PC-3 (cell line): ENCODE measurements at regions not wholly inside any gene's neighbourhood (a gene's known extent, or its start where the extent isn't known, plus 50 kb on each side); places are given as distances from the start of the nearest gene placed in this dataset.

Experiments used
- ATAC-seq: fragments of 200-7000 bp; cut with Tn5 transposase; 2 replicates; pipeline ENCODE4 v1.9.1; 2020; ENCODE audit warnings: mild to moderate bottlenecking, moderate library complexity
- BruUV-seq: library from RNA; stranded (reverse); fragments of 400-500 nt; replicated peaks from 2 replicates; lab custom pipeline; 2021; lab: Mats Ljungman, UMichigan
- CTCF ChIA-PET: fragments of 300-600 bp; sonication (Branson Sonifier 250); formaldehyde crosslinking; loops from one replicate; lab custom pipeline; 2022; ENCODE audit warnings: antibody characterized with exemption; lab: Charles Lee
- POLR2A ChIA-PET: fragments of 300-600 bp; sonication (Branson Sonifier 250); formaldehyde crosslinking; loops from one replicate; lab custom pipeline; 2022; ENCODE audit warnings: antibody characterized with exemption; ENCODE audit not compliant: unreplicated experiment; lab: Charles Lee
- DNase-seq: peaks from one replicate; pipeline ENCODE4 v3.0.0-alpha.2; 2015
- H2AFZ ChIP-seq: fragments of 300-600 bp; sonication (generic); 2 replicates; pipeline ENCODE4 v1.6.0; 2016; ENCODE audit warnings: antibody characterized with exemption, low read length
- H3F3A ChIP-seq: fragments of 300-600 bp; sonication (generic); one replicate; pipeline ENCODE4 v1.6.0; 2017; ENCODE audit warnings: antibody characterized with exemption, low read length, control low read depth, mild to moderate bottlenecking; ENCODE audit not compliant: unreplicated experiment
- H3K27ac ChIP-seq: fragments of 300-600 bp; sonication (generic); 2 replicates; pipeline ENCODE4 v1.5.1; 2016; ENCODE audit warnings: mild to moderate bottlenecking, low read length
- H3K27me3 ChIP-seq: fragments of 300-600 bp; sonication (generic); 2 replicates; pipeline ENCODE4 v1.6.1; 2016; ENCODE audit warnings: low read length, mixed read lengths
- H3K36me3 ChIP-seq: fragments of 300-600 bp; sonication (generic); 2 replicates; pipeline ENCODE4 v1.6.1; 2016; ENCODE audit warnings: low read depth, mixed run types, low read length, mixed read lengths
- H3K4me1 ChIP-seq: fragments of 300-600 bp; sonication (generic); 2 replicates; pipeline ENCODE4 v1.5.1; 2016; ENCODE audit warnings: low read length; ENCODE audit not compliant: insufficient read depth
- H3K4me2 ChIP-seq: fragments of 300-600 bp; sonication (generic); 2 replicates; pipeline ENCODE4 v1.6.0; 2016; ENCODE audit warnings: low read length
- H3K4me3 ChIP-seq: fragments of 300-600 bp; sonication (generic); 2 replicates; pipeline ENCODE4 v1.5.1; 2016; ENCODE audit warnings: mild to moderate bottlenecking, low read length, mixed read lengths
- H3K79me2 ChIP-seq: fragments of 300-600 bp; sonication (generic); 2 replicates; pipeline ENCODE4 v1.6.1; 2017; ENCODE audit warnings: low read length, mixed read lengths
- H3K9ac ChIP-seq: fragments of 300-600 bp; sonication (generic); 2 replicates; pipeline ENCODE4 v1.6.0; 2016; ENCODE audit warnings: mild to moderate bottlenecking, low read length
- H3K9me2 ChIP-seq: fragments of 300-600 bp; sonication (generic); replicated peaks from 2 replicates; pipeline ENCODE4 v1.6.1; 2016; ENCODE audit warnings: mixed run types, low read length, mixed read lengths
- H3K9me3 ChIP-seq: fragments of 300-600 bp; sonication (generic); 2 replicates; pipeline ENCODE4 v1.6.1; 2016; ENCODE audit warnings: low read length, mixed read lengths
- H4K20me1 ChIP-seq: fragments of 300-600 bp; sonication (generic); 2 replicates; pipeline ENCODE4 v1.6.1; 2016; ENCODE audit warnings: low read length, mixed read lengths
- EZH2 ChIP-seq: fragments of 300-600 bp; sonication (generic); IDR thresholded peaks from one replicate; pipeline ENCODE4 v1.6.1; 2017; ENCODE audit warnings: antibody characterized with exemption, mild to moderate bottlenecking, low read length; ENCODE audit not compliant: unreplicated experiment
- EZH2phosphoT487 ChIP-seq: fragments of 300-600 bp; sonication (generic); IDR thresholded peaks from 2 replicates; pipeline ENCODE4 v1.6.1; 2018; ENCODE audit warnings: mild to moderate bottlenecking, antibody characterized with exemption, low read length, borderline replicate concordance
- intact Hi-C: fragments of 100-400 bp; cut with micrococcal nuclease; formaldehyde crosslinking; loops from 2 replicates; pipeline ENCODE4 v1.9.0; 2023
- TF ChIP-seq, protein P1 (sequence below): fragments of 300-600 bp; sonication (generic); conservative IDR thresholded peaks from 2 replicates; pipeline ENCODE4 v1.5.1; 2017; ENCODE audit warnings: antibody characterized with exemption, low read depth, mild to moderate bottlenecking, low read length

GRCh38 chr2:13462464-13462863, 745.7 kb downstream of the TRIB2 start:
- Histone ChIP-seq H3K4me1 (no peaks in the 10 kb centered on the region), H3K9ac (no peak overlapping the region), H3K9me2 (no peaks in the 10 kb centered on the region), H3F3A (no peaks in the 10 kb centered on the region), H4K20me1 (no peaks in the 10 kb centered on the region), H3K27me3 (no peaks in the 10 kb centered on the region), H3K79me2 (no peaks in the 10 kb centered on the region), H3K9me3 (no peaks in the 10 kb centered on the region), H3K4me2 (no peak overlapping the region), H3K36me3 (no peaks in the 10 kb centered on the region), H2AFZ (no peak overlapping the region), H3K4me3 (no peak overlapping the region), H3K27ac (no peak overlapping the region)
- TF ChIP-seq, protein P1, sequence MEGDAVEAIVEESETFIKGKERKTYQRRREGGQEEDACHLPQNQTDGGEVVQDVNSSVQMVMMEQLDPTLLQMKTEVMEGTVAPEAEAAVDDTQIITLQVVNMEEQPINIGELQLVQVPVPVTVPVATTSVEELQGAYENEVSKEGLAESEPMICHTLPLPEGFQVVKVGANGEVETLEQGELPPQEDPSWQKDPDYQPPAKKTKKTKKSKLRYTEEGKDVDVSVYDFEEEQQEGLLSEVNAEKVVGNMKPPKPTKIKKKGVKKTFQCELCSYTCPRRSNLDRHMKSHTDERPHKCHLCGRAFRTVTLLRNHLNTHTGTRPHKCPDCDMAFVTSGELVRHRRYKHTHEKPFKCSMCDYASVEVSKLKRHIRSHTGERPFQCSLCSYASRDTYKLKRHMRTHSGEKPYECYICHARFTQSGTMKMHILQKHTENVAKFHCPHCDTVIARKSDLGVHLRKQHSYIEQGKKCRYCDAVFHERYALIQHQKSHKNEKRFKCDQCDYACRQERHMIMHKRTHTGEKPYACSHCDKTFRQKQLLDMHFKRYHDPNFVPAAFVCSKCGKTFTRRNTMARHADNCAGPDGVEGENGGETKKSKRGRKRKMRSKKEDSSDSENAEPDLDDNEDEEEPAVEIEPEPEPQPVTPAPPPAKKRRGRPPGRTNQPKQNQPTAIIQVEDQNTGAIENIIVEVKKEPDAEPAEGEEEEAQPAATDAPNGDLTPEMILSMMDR, result no peak
- DNase-seq, result no peak
- POLR2A ChIA-PET, result interaction anchor here (0.6 kb wide), 1 partner anchor 1844 kb away, joined by 4 read pairs; no protein-coding TSS in a partner anchor
- CTCF ChIA-PET, result no interaction called here
- intact Hi-C loops, result no loop called here
- no TSS peak for BruUV-seq
- ATAC-seq, result no peak

DNA sequence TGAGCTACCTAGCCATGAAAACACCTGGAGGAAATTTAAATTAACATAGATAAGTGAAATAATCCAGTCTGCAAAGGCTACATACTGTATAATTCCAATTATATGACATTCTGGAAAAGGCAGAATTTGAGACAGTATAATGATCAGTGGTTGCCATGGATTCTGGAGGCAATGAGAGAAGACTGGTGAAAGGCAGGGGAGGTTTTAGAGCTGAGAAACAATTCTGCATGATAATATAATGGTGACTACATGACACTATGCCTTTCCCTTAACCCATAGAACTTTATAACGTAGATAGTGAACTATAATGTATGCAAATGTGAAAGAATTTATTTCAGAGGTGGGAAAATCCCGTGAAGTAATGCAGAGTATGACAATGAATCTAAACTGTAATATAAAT, 749.3 kb downstream of the TRIB2 start:
- no TSS peak for BruUV-seq
- no peak overlapping the region for H3K27ac ChIP-seq
- TF ChIP-seq, protein P1, result no peak
- TF ChIP-seq EZH2phosphoT487 (no peak), EZH2 (no peak)
- H3F3A ChIP-seq, result no peaks in the 10 kb centered on the region
- H3K36me3 ChIP-seq, result no peaks in the 10 kb centered on the region
- no peaks in the 10 kb centered on the region for H3K9me2 ChIP-seq
- H3K27me3 ChIP-seq, result no peaks in the 10 kb centered on the region
- no peak for DNase-seq
- no peak for ATAC-seq
- CTCF ChIA-PET, result no interaction called here
- no peaks in the 10 kb centered on the region for H3K79me2 ChIP-seq
- no peak overlapping the region for H3K4me3 ChIP-seq
- no peaks in the 10 kb centered on the region for H4K20me1 ChIP-seq
- no peak overlapping the region for H2AFZ ChIP-seq
- intact Hi-C loops, result no loop called here
- H3K9me3 ChIP-seq, result no peaks in the 10 kb centered on the region
- H3K4me2 ChIP-seq, result no peak overlapping the region
- H3K9ac ChIP-seq, result no peak overlapping the region
- POLR2A ChIA-PET, result no interaction called here
- no peaks in the 10 kb centered on the region for H3K4me1 ChIP-seq

GRCh38 chr2:13474538-13474937, 757.8 kb downstream of the TRIB2 start:
- no peak overlapping the region for H3K27ac ChIP-seq
- no peaks in the 10 kb centered on the region for H3K9me2 ChIP-seq
- no peak for TF ChIP-seq EZH2
- no peak for TF ChIP-seq EZH2phosphoT487
- TF ChIP-seq, protein P1, result no peak
- ChIA-PET CTCF (no interaction called here), POLR2A (interaction anchor here (0.6 kb wide), 1 partner anchor 229 kb away, joined by 3 read pairs; no protein-coding TSS in a partner anchor)
- H3K9ac ChIP-seq, result no peak overlapping the region
- no peaks in the 10 kb centered on the region for H3K36me3 ChIP-seq
- no peaks in the 10 kb centered on the region for H3K79me2 ChIP-seq
- H4K20me1 ChIP-seq, result no peaks in the 10 kb centered on the region
- H3K9me3 ChIP-seq, result no peaks in the 10 kb centered on the region
- no peaks in the 10 kb centered on the region for H3K4me1 ChIP-seq
- no peak overlapping the region for H3K4me3 ChIP-seq
- no peaks in the 10 kb centered on the region for H3F3A ChIP-seq
- H2AFZ ChIP-seq, result no peak overlapping the region
- DNase-seq (peak; percentile 12), ATAC-seq (no peak)
- intact Hi-C loops, result no loop called here
- no peak overlapping the region for H3K4me2 ChIP-seq
- BruUV-seq, result no TSS peak
- H3K27me3 ChIP-seq, result no peaks in the 10 kb centered on the region
